ENCODE measurements at regions not wholly inside any gene's neighbourhood (a gene's known extent, or its start where the extent isn't known, plus 50 kb on each side); places are given as distances from the start of the nearest gene placed in this dataset.

DNA sequence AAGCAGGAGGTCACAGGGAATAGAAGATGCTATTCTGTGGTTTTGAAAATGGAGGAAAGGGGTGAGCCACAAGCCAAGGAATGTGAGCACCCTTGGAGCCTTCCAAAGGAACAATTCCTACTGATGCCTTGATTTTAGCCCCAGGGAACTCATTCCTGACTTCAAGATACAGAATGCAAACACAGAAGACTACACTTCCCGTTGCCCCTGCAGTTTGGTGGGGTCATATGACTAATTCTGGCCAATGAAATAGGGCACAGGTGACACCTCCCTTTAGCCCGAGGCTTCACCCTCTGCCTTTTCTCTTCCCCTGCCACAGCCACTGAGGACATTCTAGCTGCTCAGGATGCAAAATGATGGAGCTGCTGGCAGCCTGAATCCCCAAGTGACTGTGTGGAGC is 126.1 kb downstream of the INHBB start:
- DNase-seq (ENCODE audit: low read depth, low spot score) = no peak
- H3K27ac ChIP-seq = peak overlapping the region; percentile 96

DNA sequence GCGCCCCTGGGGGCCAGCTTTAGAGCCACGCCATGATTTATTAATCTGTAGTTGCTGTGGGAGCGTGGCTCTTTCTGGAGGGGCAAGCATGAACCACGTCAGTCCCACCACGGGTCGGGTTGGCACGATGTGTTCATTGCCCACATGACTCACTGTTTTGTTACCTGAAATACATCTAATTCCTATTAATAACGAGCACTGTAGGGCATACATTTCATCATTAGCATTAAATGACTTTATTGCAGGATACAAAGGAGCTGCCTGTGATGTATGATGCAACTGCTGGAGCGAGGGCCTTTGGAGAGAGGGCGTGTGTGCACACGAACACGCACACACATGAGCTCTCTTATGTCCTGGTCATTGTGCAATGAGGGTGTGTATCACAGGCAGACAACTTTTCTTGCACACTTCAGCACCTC is 127.0 kb downstream of the INHBB start:
- DNase-seq (ENCODE audit: low read depth, low spot score) = peak; percentile 94
- H3K27ac ChIP-seq = peak overlapping the region; percentile 96

DNA sequence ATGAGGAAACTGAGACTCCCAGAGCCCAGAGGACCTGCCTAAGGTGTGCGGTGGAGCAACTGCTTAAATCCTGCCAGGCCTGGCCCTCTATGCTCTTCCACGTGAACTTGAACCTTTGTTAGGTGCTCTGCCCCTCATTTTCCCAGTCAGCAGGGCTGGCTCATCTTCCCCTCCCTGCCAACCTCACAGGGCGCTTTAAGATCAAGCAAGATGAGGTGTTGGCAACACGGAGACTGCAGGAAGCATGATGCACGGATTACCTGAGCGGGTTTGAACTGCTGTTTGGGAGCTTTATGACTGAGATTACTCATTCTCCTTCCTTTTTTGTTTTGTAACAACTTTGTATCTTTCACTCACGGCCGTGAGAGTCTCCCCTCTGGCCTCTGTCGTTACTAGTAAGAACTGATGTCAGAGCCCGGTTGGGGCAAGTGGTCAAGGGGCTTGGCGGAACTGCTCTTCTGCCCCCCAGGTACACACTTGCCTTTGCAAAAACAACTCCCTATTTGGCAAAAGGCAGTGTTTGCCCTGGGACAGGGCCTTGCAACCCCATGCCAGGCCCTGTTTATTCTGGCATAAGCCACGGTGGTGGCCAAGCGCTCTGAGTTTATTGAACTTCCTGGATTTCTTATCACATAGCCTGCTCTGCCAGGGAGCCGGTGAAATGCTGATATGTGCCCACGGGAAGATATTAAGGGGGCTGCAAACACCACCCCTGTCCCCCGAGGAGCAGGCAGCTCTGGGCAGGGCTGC is 127.8 kb downstream of the INHBB start:
- DNase-seq (ENCODE audit: low read depth, low spot score) = peak; percentile 87

GRCh38 chr2:120474486-120474885 is 128.6 kb downstream of the INHBB start:
- H3K27ac ChIP-seq = peak overlapping the region; percentile 96
- DNase-seq (ENCODE audit: low read depth, low spot score) = no peak

More for the DNA sequence above, 127.8 kb downstream of the INHBB start:
- H3K27ac ChIP-seq = peak overlapping the region; percentile 96

GRCh38 chr2:120476141-120476540 is 130.2 kb downstream of the INHBB start:
- no peak for DNase-seq (ENCODE audit: low read depth, low spot score)
- peak overlapping the region; percentile 96 for H3K27ac ChIP-seq

GRCh38 chr2:120477198-120477597 is 131.3 kb downstream of the INHBB start:
- no peak overlapping the region for H3K27ac ChIP-seq
- no peak for DNase-seq (ENCODE audit: low read depth, low spot score)

- no peak overlapping the region for H3K27ac ChIP-seq
- DNase-seq (ENCODE audit: low read depth, low spot score) = no peak
Measured at GRCh38 chr2:120477831-120478481, 132.0 kb downstream of the INHBB start.

DNA sequence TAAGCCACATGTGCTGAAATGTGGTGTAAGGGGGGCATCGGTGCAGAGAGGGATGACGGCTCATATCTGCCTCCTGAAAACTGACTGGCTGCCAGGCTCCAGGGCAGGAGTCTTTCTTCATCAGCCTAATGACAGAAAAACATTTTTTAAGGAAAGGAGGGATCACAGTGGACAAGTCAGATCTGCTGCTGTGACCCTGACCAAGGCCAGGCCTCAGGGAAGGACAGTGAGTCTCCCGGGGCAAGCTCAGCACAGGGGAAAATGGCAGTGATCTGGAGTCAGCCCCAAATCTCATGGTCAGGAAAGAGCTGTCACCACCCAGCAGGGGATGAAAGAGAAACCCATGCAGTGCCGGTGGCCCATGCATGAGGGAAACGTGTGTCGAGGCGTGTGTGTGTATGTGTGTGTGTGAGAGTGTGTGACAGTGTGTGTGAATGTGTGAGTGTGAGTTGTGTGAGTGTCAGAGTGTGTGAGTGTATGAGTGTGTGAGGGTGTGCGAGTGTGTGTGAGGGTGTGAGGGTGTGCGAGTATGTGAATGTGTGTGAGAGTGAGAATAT is 134.5 kb downstream of the INHBB start:
- H3K27ac ChIP-seq = no peak overlapping the region
- DNase-seq (ENCODE audit: low read depth, low spot score) = no peak

- DNase-seq (ENCODE audit: low read depth, low spot score) = no peak
Measured at GRCh38 chr2:120480903-120481445, 135.0 kb downstream of the INHBB start.

DNA sequence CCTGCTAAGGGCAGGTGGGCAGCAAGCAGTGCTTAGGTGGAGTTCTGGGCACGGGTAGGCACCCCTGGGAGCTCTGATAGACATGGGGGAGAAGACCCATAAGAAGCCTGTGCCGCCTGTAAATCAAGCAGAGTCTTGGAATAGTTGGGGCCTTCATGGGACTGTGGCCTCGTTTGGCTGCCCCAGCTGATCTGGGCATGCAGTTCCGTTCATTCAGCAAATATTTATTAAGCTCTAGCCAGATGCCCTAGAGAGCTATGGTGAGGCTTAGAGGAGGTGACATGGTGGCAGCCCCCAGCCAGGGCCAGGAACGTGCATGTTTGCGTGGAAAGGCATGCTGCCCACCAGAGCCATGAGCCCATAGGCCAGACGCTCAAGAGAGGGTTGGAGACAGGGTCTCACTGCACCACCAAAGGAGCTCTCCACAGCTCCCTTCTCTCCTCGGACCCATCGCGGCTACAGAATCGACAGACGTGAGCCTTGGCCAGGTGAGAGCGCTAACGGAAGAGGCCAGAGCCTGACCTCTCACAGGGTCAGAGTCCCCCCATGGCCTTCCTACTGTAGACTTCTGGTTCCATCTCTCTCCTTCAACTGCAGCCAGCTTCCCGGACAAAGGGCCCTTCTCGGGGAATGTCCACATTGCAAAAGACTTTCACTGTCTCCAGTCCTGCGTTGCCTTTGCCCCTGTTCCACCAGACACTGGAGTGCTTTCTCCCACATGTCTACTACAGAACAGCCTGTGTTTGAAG is 135.7 kb downstream of the INHBB start:
- no peak overlapping the region for H3K27ac ChIP-seq
- DNase-seq (ENCODE audit: low read depth, low spot score) = no peak

More at GRCh38 chr2:120480903-120481445, 135.0 kb downstream of the INHBB start:
- H3K27ac ChIP-seq = no peak overlapping the region

GRCh38 chr2:120482334-120482733 is 136.4 kb downstream of the INHBB start:
- no peak overlapping the region for H3K27ac ChIP-seq
- no peak for DNase-seq (ENCODE audit: low read depth, low spot score)

- DNase-seq (ENCODE audit: low read depth, low spot score) = no peak
- no peak overlapping the region for H3K27ac ChIP-seq
Measured at GRCh38 chr2:120483355-120483754, 137.4 kb downstream of the INHBB start.

GRCh38 chr2:120485096-120485495 is 139.2 kb downstream of the INHBB start:
- no peak overlapping the region for H3K27ac ChIP-seq
- DNase-seq (ENCODE audit: low read depth, low spot score) = no peak

- DNase-seq (ENCODE audit: low read depth, low spot score) = no peak
- no peak overlapping the region for H3K27ac ChIP-seq
Measured at GRCh38 chr2:120486441-120486840, 140.5 kb downstream of the INHBB start.

- no peak for DNase-seq (ENCODE audit: low read depth, low spot score)
Measured at GRCh38 chr2:120486946-120487345, 141.0 kb downstream of the INHBB start.

DNA sequence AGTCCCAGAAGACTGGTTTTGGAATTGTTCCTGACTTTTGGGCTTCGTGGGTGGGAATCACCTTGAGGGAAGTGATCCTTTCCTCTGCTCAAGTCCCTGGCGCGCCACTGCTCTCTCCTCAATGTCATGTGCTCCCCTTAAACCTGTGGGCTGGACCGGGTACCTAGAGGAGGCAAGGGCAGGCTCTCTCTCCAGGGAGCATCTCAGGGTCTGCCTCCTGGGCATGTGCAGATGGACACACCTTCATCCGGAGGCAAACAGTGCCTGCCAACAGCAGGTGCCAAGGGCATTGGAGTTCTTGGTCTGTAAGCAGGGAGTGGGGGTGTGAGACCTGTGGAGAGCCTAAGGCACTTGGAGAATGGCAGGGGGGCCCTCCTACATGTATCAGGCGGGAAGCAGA is 142.6 kb downstream of the INHBB start:
- H3K27ac ChIP-seq = no peak overlapping the region
- no peak for DNase-seq (ENCODE audit: low read depth, low spot score)

More at GRCh38 chr2:120486946-120487345, 141.0 kb downstream of the INHBB start:
- no peak overlapping the region for H3K27ac ChIP-seq

GRCh38 chr2:120489023-120489422 is 143.1 kb downstream of the INHBB start:
- H3K27ac ChIP-seq = no peak overlapping the region
- DNase-seq (ENCODE audit: low read depth, low spot score) = no peak

DNA sequence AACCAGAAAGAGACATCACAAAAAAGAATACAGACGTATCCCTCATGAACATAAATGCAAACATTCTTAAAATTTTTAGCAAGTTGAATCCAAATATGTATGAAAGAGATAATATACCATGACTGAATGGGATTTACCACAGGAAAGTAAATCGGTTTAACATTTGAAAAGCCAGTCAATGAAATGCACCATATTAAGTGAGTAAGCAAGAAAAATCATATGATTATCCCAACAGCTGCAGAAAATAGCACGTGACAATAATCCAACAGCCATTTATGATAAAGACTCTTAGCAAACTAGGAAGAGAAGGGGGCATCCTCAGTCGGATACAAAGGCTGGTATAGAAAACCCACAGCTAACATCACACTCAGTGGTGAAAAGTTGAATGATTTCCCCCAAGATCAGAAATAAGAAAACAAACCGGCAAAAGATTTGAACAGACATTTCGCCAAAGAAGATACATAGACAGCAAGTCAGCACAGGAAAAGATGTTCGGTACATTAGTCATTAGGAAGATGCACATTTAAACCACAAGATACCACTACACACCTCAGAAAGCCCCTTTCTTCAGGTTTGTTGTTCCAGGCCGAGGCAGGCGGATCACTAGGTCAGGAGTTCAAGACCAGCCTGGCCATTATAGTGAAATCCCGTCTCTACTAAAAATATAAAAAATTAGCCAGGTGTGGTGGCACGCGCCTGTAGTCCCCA is 144.3 kb downstream of the INHBB start:
- H3K27ac ChIP-seq = no peak overlapping the region
- DNase-seq (ENCODE audit: low read depth, low spot score) = no peak

DNA sequence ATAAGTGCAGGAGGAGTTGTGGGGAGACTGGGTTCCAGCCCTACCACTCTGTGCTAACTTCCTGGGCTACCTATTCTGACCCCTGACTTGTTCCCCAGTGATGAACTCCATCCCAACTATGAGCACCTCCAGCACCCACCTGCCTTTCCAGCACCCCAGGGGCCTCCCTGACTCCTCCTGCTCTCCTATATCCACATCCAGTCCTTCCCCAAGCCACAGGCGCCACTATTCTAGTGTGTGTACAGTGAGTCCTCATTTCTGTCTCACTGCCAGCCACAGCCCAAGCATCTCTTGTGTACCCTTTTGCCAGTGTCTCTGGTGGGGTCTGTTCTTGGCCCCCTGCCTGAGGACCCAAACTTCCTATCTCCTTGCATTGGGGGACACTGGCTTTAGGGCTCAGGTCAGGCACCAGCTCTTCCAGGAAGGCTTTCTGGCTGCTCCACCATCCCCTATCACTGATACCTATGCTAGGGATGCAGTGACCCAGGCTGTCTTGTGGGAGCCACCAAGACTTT is 145.2 kb downstream of the INHBB start:
- no peak for DNase-seq (ENCODE audit: low read depth, low spot score)
- H3K27ac ChIP-seq = no peak overlapping the region

DNA sequence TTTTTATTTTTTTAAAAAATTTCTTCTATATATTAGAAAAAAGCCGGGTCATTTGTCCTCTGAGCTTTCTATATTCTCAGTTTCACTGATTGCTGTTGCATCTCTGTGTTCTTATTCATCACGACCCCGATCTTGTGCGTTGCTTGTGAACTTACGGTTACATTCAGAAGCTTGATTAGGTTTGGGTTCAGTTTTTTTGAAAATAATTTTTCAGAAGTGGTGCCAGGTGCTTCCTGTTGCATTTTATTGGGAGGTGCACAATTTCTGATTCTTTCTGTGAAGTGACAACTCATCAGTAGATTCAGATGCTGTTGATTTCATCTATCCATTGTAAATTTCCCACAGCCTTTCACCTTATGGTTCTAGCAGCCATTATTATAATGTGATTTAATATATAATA is 147.3 kb downstream of the INHBB start:
- H3K27ac ChIP-seq = no peak overlapping the region
- DNase-seq (ENCODE audit: low read depth, low spot score) = no peak

Measured in epithelial cell of prostate (primary cell).